Gastrocnemius medialis (tissue), 4 donors: ENCODE measurements at regions not wholly inside any gene's neighbourhood (a gene's known extent, or its start where the extent isn't known, plus 50 kb on each side); places are given as distances from the start of the nearest gene placed in this dataset.

Experiments used
- ATAC-seq, 2 donors: fragments of 150-250 bp; one replicate each; pipeline ENCODE4 v1.9.1; 2016
- DNase-seq, 2 donors: peaks; one replicate each; pipeline ENCODE4 v3.0.0-alpha.2; 2019
- H3K27ac ChIP-seq, 4 donors: fragments of 200-600 bp; sonication (generic); 1 replicate in 1 of 4; 2 replicates in 3 of 4; pipeline ENCODE4 v1.5.1; 2016 to 2018; ENCODE audit warnings: mild to moderate bottlenecking in 2 of 4, moderate library complexity in 1 of 4
- H3K27me3 ChIP-seq, 3 donors: fragments of 200-600 bp; sonication (generic) in 2 of 3; 1 replicate in 1 of 3; 2 replicates in 2 of 3; pipeline versions ENCODE4 v1.5.1 to v1.6.0; 2016 to 2019; ENCODE audit warnings: mild to moderate bottlenecking in 1 of 3, moderate library complexity in 1 of 3
- H3K36me3 ChIP-seq, 2 donors: fragments of 200-600 bp; sonication (generic) in 1 of 2; one replicate each; pipeline ENCODE4 v1.5.1; 2017 to 2018
- H3K4me1 ChIP-seq, 2 donors: fragments of 200-600 bp; sonication (generic) in 1 of 2; one replicate each; pipeline ENCODE4 v1.5.1; 2016 to 2017; ENCODE audit warnings: mild to moderate bottlenecking in 2 of 2
- H3K4me3 ChIP-seq, 4 donors: fragments of 200-600 bp; sonication (generic) in 3 of 4; 1 replicate in 1 of 4; 2 replicates in 3 of 4; pipeline ENCODE4 v1.5.1; 2016 to 2019; ENCODE audit warnings: mild to moderate bottlenecking in 2 of 4
- H3K9me3 ChIP-seq, 3 donors: fragments of 200-600 bp; sonication (generic) in 2 of 3; 1 replicate in 1 of 3; 2 replicates in 2 of 3; pipeline ENCODE4 v1.5.1; 2016 to 2019
- CTCF ChIP-seq, 5 experiments: fragments of 450-650 bp in 3 of 5; fragments of 200-600 bp in 2 of 5; sonication (generic) in 2 of 5; IDR thresholded peaks in 4 of 5; conservative IDR thresholded peaks in 1 of 5; 1 replicate in 4 of 5; 2 replicates in 1 of 5; pipeline ENCODE4 v1.5.1; 2016 to 2019; ENCODE audit warnings: antibody characterized with exemption in 5 of 5, mild to moderate bottlenecking in 3 of 5, moderate library complexity in 3 of 5
- POLR2A ChIP-seq, 2 donors: fragments of 450-650 bp; IDR thresholded peaks; one replicate each; pipeline ENCODE4 v1.6.1; 2017; ENCODE audit warnings: antibody characterized with exemption in 2 of 2, mild to moderate bottlenecking in 2 of 2, moderate library complexity in 2 of 2
- in situ Hi-C, 4 donors: fragments of 200-750 bp; cut with MboI; loops; one replicate each; pipeline versions ENCODE4 v1.15.0 to v1.8.0; 2017; ENCODE audit warnings: low sequenced_read_pairs in 4 of 4
- intact Hi-C: fragments of 100-400 bp; cut with DNase I; formaldehyde crosslinking; loops from one replicate; pipeline ENCODE4 v1.15.1; 2023; ENCODE audit warnings: low total_unique reads

GRCh38 chr3:99474776-99475175, 163.6 kb upstream of the COL8A1 start:
- no peak for DNase-seq
- Histone ChIP-seq H3K27me3 (no peaks in the 10 kb centered on the region), H3K36me3 (no peaks in the 10 kb centered on the region), H3K4me1 (no peaks in the 10 kb centered on the region), H3K4me3 (no peak overlapping the region), H3K27ac (no peak overlapping the region), H3K9me3 (no peaks in the 10 kb centered on the region)
- intact Hi-C loops = no loop called here
- in situ Hi-C loops = no loop called here
- no peak for ATAC-seq
- TF ChIP-seq POLR2A (IDR thresholded peaks at IDR 0.05) (no peak), CTCF (IDR thresholded peaks at IDR 0.05 in 4 of 5, conservative IDR thresholded peaks at IDR 0.05 in 1 of 5) (no peak)

DNA sequence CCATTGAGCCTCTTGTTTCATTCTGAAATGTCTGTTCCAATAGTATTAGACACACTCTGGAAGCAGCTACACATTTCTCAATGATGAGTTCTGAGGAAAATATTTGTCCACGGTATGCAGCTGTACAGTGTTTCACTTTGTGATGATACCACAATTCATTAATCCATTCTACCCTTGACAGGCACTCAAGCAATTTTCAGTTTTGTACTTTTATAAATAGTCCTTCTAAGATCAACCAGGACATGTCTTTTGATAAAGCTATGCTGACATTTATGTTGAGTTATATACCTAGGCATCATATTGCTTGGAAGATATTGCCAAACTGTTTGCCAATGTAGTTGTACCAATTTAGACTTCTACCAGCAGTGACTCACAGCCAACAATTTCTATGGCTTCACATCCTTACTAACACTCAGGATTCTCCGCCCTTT, 165.1 kb upstream of the COL8A1 start:
- no peak for TF ChIP-seq POLR2A (IDR thresholded peaks at IDR 0.05)
- H3K27ac ChIP-seq = no peak overlapping the region
- H3K4me3 ChIP-seq = no peak overlapping the region
- DNase-seq (no peak), ATAC-seq (no peak)
- in situ Hi-C loops (no loop called here), intact Hi-C loops (no loop called here)
- H3K9me3 ChIP-seq = no peaks in the 10 kb centered on the region
- no peaks in the 10 kb centered on the region for H3K36me3 ChIP-seq
- H3K27me3 ChIP-seq = no peaks in the 10 kb centered on the region
- H3K4me1 ChIP-seq = no peaks in the 10 kb centered on the region

DNA sequence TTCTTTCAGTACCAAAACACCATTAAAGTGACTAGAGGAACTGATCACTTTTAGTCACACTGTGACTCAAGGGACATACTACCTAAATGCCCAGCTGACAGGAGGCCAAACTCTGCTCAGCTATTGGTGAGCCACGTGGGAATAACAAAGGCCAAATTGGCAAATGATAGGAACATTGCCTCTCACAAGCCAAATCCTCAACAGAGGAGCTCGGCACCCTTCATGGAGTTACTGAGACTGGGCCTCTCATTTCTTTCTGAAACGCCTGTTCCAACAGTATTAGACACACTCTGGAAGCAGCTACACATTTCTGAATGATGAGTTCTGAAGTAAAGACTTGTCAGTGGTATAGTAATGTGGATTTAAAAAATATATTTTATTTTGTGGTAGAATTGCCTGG, 166.0 kb upstream of the COL8A1 start:
- intact Hi-C loops (no loop called here), in situ Hi-C loops (no loop called here)
- Histone ChIP-seq H3K27ac (no peak overlapping the region), H3K4me3 (no peak overlapping the region), H3K36me3 (no peaks in the 10 kb centered on the region), H3K9me3 (no peaks in the 10 kb centered on the region), H3K4me1 (no peaks in the 10 kb centered on the region), H3K27me3 (no peaks in the 10 kb centered on the region)
- ATAC-seq = peak in 1 of 2 donors; percentile 53
- TF ChIP-seq CTCF (IDR thresholded peaks at IDR 0.05 in 4 of 5, conservative IDR thresholded peaks at IDR 0.05 in 1 of 5) = no peak
- no peak for TF ChIP-seq POLR2A (IDR thresholded peaks at IDR 0.05)
- DNase-seq = peak in 1 of 2 donors; percentile 18

- no peak overlapping the region for H3K27ac ChIP-seq
- intact Hi-C loops (no loop called here), in situ Hi-C loops (no loop called here)
- no peak for TF ChIP-seq CTCF (IDR thresholded peaks at IDR 0.05 in 4 of 5, conservative IDR thresholded peaks at IDR 0.05 in 1 of 5)
- TF ChIP-seq POLR2A (IDR thresholded peaks at IDR 0.05) = no peak
- no peak overlapping the region for H3K4me3 ChIP-seq
- H3K36me3 ChIP-seq = no peaks in the 10 kb centered on the region
- H3K4me1 ChIP-seq = no peaks in the 10 kb centered on the region
- H3K9me3 ChIP-seq = no peaks in the 10 kb centered on the region
- ATAC-seq = peak in 1 of 2 donors; percentile 36
- DNase-seq = peak in 1 of 2 donors; percentile 30
- no peaks in the 10 kb centered on the region for H3K27me3 ChIP-seq
Measured at GRCh38 chr3:99471353-99472323, 166.8 kb upstream of the COL8A1 start.

DNA sequence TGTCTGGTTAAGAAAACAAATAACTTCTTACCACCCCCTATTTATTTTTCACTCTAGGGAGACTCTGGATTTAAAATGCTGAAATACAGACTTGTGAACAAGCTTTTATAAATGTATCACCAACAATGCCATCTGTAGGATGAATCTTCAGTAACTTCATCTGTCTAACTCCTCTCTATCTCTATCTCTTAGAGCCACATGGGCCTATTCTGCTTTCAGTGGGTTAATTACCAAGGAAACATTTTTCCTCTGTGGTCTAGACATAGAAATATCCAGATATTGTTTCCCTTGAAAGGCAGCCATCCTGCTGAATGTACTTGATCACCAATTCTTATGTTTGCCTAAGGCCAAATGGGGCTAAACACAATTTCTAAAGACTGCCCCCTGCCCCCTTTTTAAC, 167.6 kb upstream of the COL8A1 start:
- no peak for TF ChIP-seq POLR2A (IDR thresholded peaks at IDR 0.05)
- no peak for TF ChIP-seq CTCF (IDR thresholded peaks at IDR 0.05 in 4 of 5, conservative IDR thresholded peaks at IDR 0.05 in 1 of 5)
- Histone ChIP-seq H3K9me3 (no peaks in the 10 kb centered on the region), H3K36me3 (no peaks in the 10 kb centered on the region), H3K27me3 (no peaks in the 10 kb centered on the region), H3K27ac (no peak overlapping the region), H3K4me3 (no peak overlapping the region), H3K4me1 (no peaks in the 10 kb centered on the region)
- ATAC-seq (no peak), DNase-seq (no peak)
- intact Hi-C loops (no loop called here), in situ Hi-C loops (no loop called here)
